GM21529 (cell line): ENCODE measurements at regions not wholly inside any gene's neighbourhood (a gene's known extent, or its start where the extent isn't known, plus 50 kb on each side); places are given as distances from the start of the nearest gene placed in this dataset.

Experiments used
- ATAC-seq: cut with Tn5 transposase; IDR thresholded peaks from one replicate; pipeline ENCODE4 v1.9.1; 2021; ENCODE audit not compliant: unreplicated experiment

DNA sequence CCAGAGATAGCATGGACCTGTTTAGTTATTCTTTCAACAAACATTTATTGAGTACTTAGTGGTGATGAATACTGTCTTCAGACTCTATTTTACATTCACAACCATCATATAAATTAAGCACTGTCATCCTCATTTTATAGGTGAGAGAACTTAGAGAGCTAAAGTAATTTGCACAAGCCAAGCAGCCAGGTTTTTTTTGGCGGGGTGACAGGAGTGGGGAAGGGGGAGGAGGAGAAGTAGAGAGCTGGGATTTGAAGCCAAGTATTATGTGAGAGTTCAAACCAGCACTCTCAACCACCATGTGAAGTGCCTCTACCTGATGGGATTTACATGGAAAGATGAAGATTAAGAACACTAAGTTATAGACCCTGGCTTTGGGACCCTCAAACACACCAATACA lies 547.4 kb upstream of the IL12A start:
- no peak for ATAC-seq

DNA sequence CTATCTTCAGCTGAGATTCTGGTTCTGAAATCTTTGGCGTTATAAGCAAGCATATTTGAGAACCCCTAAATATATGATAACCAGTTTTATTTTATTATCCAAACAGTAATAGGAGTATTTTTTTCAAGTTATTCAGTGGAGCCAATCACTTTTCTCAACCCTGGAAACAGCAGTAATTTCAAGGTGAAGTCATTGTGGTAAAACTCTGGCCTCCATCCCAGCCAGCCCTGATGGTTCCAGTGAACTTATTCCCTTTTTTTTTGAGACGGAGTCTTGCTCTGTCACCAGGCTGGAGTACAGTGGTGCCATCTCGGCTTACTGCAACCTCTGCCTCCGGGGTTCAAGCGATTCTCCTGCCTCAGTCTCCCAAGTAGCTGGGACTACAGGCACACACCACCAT lies 545.4 kb upstream of the IL12A start:
- ATAC-seq, result no peak

DNA sequence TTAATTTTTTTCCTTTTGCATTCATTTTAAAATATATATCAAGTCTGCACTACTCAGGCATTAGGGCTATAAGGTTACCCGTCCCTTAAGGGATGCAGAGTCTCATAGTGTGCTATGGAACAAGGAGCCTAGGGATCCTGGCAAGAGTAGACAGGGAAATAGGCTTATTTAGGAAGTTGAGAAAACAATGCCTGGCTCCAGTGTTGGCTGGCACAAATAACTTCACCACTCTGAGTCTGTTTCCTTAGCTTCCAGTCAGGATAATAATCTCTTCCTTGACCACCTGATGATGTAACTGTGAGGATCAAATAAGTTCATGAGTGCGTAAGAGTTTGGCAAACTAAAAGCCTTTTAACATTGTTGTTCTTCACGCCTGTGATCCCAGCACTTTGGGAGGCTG lies 540.8 kb upstream of the IL12A start:
- ATAC-seq, result no peak

DNA sequence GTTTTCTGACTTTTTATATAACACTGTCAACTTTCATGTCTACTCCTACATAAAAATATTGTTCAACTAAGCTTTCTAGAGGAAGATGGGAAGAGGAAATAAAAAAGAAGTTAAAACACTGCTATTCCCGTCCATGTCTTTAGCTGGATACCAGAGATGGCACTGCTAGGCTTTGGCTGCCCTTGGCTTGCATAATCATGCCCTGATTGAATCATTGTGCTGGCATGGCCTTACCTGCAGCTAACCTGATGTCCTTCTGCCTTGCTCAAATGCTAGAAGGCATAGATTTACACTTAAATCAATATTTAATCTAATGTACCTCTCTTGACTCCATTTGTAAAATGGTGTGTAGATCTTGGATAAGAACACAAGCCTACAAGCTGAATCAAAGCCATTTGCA lies 539.7 kb upstream of the IL12A start:
- no peak for ATAC-seq

DNA sequence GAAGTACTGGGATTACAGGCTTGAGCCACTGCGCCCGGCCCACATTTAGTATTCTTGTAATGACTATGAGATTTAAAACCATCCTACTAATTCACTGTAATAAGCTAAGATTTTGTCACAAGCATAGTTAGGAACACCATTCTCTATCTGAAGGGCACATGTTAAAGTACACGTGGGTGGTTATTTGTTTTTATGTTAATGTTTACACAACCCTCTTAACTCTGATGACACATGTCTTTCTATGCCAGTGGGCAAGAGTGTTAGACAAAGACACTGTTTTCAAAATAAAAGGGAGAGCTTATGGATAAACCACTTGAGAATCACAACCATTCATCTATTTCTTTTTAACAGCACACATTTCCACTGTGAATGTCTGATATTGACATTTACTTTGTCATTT lies 537.6 kb upstream of the IL12A start:
- no peak for ATAC-seq

DNA sequence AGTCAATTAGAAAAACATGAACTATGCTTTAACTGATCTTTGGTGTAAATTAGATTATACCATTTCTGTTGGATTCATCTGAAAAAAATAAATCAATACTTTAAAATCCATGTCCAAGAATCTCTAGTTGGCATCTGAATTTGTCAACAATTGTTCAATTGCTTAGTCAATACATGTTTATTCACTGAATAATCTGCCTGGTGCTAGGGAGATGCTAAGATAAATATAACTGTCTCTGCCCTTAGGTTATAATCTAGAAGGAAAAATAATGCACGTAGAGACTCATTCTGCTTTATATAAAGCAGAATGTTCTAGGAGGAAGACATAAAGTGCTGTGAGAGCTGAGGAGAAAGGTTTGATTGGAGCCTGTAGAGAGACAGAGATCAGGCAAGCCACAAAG lies 537.2 kb upstream of the IL12A start:
- ATAC-seq, result no peak

DNA sequence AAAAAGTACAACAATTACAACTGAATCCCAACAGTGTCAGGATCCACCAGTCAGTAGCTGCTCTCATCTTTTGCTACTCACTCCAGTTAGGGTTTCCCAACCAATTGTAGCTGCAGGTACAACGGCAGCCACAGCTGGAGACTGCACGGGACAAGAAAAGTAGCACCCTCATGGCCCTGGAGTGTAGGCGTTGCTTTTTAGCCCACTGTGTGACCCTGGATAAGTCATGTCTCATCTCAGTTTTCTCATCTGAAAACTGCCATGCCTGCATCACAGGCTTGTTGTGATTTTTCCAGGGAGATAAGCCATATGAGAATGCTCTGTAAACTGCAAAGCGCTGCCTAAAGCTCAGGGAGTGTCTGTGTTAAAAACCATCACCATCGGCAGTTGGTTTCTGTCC lies 535.6 kb upstream of the IL12A start:
- no peak for ATAC-seq

DNA sequence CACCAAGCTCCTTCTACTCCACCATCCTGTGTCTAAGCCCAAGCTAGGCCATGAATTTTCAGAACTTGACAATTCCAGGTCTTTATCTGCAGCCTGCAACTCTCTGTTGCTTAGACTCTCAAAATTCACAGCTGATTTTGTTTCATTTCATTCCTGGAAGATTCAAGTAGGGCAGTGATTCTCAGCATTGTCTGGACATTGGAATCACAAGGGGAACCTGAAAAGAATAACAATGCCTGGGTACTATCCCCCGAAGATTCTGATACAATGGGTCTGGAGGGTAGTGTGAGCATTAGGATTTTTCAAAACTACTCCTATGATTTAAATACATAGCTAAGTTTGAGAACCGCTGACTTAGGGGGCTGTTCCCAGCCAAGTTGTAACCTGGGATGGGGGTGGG lies 534.7 kb upstream of the IL12A start:
- ATAC-seq, result no peak

DNA sequence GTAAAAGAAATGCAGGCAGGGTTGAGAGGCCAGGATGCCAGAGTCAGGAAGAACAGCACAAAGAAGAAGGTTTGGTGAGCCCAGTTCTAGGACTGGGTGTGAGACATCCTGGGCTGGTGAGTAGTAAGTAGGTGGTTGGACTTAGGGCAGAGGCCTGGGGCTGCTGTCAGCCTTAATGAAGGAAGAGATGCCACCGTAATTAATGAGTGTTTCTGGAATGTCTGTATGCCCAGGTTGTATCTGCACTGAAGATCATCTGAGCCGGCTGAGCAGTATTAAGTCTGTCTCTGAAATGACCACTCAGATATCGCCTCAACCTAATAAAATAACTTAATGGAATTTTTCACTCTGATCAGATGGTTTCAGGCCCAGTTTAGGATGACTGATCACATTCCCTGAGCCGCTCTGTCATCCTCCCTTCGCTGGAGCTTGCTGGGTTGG lies 532.9 kb upstream of the IL12A start:
- no peak for ATAC-seq

DNA sequence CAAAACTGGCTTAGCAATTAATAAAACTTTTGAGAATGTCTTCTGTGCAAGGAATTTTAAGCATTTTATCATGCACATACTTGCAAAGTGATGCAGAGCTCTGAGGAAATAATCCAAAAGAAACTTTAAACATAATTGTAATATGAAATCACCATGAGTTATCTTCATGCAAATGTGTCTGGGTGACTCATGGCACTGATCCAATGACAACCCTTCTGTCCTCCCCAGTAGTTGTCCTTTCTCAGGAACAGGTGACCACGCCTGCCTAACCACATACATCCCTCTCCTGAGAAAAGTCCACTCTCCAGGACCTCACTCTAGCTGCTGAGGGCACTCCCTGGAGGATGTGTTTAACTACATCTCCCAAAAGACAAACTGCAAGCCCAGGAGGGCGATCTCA lies 530.6 kb upstream of the IL12A start:
- no peak for ATAC-seq

DNA sequence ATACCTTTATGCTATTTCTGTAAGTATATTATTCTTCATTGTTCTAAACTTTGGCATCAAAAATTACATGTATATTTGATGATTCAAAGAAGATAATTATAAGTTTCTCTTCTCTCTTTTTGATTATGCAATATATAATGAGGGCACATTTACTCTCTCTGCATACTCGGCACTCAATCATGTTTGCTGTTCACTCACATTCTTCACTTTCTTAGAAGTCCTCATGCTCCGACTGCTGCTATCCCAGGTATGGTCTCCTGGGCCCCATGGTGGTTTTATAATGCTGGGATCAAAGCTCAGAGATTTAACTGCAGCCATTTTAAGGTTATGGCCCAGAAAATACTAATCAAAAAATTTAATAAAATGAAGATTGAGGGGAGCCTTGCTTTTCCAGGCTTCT lies 529.7 kb upstream of the IL12A start:
- ATAC-seq, result no peak

DNA sequence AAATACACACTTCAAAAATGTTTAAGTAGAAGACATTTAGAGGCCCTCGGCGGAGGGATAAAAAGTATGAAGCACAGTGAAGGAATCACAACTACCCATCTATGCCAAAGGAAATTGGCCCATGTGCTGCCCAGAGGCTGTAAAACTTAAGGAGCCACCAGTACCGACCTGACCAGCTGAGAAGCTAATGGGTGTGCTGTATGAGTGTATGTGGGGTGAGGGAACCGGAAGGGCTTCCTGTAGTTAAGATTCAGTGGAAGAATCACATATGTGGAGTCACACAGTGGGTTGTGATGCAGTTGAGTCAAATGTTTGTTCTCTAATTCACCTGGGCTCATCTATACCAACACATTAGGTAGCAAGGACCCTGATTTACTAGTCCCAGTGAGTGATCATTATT lies 516.0 kb upstream of the IL12A start:
- ATAC-seq, result no peak

DNA sequence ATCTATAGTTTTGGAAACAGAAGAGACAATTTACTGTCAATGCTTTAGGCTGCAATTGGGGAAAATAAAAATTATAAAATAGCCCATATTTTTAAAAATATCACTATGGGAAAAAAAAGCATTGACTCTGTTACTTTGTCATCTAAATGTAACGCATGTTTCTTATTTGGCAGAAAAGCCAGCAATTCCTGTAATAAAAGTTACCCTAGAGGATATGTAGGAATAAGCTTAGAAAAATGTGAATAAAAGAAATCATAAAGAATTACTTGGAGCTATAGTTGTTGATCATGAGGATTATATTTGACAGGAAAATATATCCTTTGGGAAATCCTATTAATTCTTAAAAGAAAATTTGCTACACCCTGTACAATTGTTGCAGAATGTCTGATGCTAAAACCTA lies 515.4 kb upstream of the IL12A start:
- no peak for ATAC-seq

DNA sequence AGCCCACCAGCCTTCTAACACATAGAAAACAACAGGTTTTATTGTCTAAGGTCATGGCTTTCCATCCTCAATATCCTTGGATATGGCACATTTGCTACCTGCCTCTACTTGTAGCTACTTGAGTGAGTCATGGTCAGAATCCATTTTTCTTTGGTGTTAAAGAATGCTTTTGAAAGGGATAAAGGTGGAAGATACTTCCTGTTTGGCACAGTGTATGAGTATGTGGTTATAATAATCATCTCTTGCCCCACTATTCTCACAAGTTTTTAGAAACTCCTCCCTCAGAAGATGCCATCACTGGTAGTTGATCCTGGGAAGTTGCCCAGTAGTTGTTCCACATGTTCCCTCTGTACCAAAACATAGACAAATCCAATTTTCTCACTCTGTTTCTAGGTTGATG lies 508.6 kb upstream of the IL12A start:
- no peak for ATAC-seq

DNA sequence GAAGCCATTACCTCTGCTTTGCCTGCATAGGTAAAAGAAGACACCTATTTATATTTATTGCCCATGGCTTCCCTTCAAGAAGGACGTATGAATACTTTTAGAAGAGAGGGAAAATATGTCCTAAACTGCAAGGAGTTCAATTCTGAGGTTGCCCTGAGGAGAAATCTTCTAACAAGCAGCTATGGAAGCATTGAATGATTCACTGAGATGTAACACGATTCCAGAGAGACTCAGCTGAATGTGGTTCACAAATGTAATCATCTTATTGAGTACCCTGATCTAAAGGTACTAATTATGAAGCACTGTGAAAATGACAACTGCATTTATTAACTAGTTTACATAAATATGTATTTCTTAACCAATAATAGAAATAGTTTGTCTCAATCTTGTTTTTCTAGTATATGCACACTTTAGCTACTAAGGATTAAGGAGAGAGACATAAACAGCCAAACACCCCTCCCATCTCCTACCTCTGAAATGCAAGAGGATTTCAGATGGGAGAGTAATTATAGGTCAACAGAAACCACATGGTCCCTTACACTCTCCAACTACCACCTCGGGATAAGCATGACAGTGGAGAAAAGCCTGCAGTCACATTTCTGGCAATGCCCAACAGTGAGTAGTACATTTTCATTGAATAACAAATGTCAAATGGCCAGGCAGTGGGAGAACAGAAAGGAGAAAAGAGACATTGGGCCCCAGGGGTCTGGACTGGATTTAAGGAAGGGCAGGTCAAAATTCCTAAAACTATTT lies 506.2 kb upstream of the IL12A start:
- ATAC-seq, result no peak

DNA sequence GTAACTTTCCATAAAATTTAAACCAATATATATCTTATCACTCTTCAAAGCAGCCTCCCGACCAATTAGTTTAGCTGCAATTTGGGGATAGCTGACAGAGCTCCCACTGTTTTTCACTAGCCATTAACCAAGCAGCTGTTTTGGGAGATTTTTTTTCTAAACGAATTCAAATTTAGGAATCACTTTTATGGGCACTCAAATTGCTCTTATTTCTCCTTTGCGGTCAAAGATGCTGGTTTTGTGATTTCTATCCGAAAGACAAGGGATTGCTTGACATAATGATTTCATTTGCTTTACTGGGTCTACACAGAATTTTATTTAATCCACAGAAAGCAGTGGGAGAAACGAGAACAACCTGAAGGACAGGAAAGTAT lies 505.7 kb upstream of the IL12A start:
- ATAC-seq, result no peak

DNA sequence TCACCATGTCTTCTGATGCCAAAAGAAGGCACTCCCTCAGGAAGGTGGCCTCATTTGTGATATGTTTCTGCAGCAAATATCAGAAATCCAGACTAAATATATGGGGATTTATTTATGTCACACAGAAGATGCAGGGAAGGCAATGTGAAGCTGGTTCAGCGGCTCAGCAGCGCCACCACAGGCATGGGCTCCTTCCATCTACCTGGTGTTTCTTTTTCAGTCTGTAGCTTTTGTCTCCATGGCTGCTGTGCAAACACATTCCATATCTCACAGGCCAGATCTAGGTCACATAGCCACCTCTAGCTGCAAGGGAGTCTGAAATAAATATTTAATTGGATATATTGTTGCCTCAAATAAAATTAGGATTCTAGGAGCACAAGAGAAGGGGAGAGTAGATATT lies 502.1 kb upstream of the IL12A start:
- ATAC-seq, result no peak

DNA sequence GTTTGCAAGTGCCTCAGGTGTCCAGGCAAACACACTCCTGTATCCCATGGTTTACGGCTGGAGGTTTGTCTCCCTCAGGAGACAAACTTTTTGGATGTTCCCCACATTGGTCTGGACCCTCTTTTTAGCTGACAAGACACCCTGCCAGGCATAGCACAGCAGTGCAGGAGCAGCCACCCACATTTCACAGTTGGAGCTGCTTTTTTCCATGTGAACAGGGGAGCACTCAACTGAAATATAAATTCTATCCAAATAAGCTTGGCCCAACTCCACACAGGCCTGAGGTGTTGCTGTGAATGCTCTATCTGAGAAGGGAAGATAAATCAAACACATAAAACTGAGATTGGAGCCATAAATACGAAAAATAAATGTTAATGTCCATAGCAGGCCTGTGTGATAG lies 501.3 kb upstream of the IL12A start:
- no peak for ATAC-seq

DNA sequence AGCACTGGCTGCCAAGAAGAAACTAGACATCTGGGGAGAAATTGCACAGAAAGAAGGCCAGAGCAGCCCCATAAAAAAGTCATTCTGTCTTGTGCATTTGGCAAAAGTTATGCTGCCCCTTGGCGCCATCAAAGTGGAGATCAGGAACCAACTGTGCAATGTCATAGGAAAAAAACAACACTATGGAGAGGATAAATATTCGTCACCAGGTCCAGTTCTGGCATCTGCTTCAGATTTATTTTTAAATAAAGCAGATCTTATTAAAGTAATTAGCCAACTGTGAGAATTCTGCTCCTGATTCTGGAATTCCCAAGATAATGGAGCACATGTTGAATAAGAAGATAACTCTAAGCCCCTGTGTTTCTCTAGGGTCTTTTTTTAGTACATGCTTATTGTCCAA lies 500.0 kb upstream of the IL12A start:
- ATAC-seq, result no peak

DNA sequence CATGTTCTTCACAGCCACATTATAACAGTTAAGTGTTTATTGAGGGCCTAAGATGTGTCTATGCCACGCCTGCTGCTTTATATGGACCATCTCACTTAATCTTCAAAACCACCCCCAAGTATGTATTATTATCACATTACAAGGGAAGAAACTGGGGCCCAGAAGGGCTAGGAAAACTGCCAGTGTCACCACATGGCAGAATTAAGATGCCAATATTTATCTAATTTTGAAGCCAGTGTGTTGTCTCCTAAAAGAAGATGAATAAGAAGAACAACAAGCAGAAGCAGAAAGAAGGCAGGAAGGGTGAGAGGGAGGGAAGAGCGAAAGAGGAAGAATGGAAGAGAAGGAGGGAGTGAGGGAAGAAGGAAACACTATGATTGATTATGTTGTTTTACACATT lies 491.3 kb upstream of the IL12A start:
- ATAC-seq, result no peak

DNA sequence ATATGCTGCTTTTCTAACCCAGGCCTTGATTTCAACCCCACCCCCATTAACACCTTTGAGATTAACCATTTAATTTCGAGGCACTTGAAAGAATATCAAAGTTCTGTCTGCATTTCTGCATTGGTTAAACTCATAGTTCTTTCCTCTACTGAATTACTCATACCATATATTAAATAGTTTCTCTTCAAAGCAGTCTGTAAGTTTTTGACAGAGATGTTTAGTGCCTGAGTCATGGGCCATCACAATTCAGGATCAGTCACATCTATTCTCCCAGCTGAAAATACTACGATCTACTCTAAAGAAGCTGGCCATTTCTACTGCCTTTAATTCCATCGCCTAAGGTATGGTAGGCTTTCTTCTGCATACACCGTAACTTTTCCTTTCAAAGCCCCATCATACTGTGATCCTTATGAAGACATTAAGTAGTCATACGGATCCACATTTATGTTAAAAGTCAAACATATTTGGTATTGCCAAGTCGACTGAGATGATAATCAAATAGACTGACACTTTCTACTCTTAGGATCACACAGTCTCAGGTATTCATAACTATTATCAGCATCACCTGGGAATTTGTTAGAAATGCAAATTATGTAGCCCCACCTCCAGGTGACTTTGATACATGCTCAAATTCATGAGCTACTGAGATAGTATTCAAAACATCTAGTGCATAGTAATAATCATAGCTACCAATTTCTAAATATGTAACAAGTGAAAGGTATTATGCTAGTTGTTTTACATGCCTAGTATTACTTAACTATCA lies 489.4 kb upstream of the IL12A start:
- no peak for ATAC-seq

DNA sequence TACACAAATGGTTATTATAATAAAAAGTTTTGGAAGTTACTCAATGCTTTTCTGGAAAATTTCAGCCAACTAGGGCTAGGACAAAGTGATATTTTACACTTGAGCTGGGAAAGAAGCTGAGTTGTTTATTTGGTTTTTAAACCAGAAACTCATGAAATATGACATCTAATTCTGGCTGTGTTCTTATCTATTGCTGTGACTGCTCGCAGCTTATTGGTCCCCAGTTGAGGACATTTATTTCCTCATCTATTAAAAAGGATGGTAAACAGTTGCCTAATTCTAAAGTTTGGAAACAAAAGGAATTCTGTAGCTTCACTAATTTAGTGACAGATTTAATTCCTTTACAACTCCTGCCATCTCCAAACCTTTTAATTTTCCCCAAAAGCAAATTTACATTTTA lies 487.6 kb upstream of the IL12A start:
- ATAC-seq, result no peak

DNA sequence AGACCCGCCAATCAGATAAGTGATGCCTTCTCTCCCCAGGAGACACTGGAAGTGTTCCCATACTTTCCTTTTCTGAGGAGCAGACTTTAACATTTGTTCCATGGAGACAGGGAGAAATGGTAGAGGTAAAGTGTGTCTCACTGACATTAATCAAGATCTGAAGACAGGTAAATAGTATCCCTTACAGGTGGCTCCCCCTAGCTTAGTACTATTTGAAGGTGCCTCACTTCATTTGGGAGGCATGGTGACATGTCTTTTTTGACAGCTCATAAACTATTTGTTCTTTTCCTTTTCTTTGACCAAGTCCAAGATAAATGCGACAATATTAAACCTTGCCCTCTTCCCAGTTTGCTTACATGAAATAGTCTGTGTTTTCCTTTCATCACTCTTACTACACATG lies 485.6 kb upstream of the IL12A start:
- no peak for ATAC-seq
